ENCODE measurements at regions not wholly inside any gene's neighbourhood (a gene's known extent, or its start where the extent isn't known, plus 50 kb on each side); places are given as distances from the start of the nearest gene placed in this dataset.
A peak's percentile ranks its signal among the peaks of the same experiment; 100 is the strongest.

- DNase-seq, result no peak
- TF ChIP-seq EP300 (IDR thresholded peaks at IDR 0.05) (no peak), POLR2A (IDR thresholded peaks at IDR 0.05) (no peak), CTCF (IDR thresholded peaks at IDR 0.05) (no peak), POLR2AphosphoS5 (IDR thresholded peaks at IDR 0.05) (no peak)
- WGBS, 2 donors, result 69 to 70% methylated on average over 7 of the region's 7 CpGs
- Histone ChIP-seq H3K9me3 (no peaks in the 10 kb centered on the region), H3K4me1 (peaks cover 14 to 32% (median 18%) of the 10 kb centered on the region in 4 donors), H3K36me3 (no peaks in the 10 kb centered on the region), H3K27ac (peak overlapping the region in 1 of 4 donors; percentile 54), H3K4me3 (peak overlapping the region in 2 of 4 donors; percentile 24 to 33), H3K27me3 (no peaks in the 10 kb centered on the region)
- ATAC-seq (ENCODE audit: low FRiP score in 2 of 2), result peak in 1 of 2 donors; percentile 3
Measured at GRCh38 chr15:66935688-66936087, 129.7 kb upstream of the SMAD3 start.

GRCh38 chr15:66936109-66936860 lies 129.1 kb upstream of the SMAD3 start:
- H3K36me3 ChIP-seq, result no peaks in the 10 kb centered on the region
- H3K4me3 ChIP-seq, result peak overlapping the region in 3 of 4 donors; percentile 24 to 38 (median 33)
- H3K27me3 ChIP-seq, result no peaks in the 10 kb centered on the region
- no peaks in the 10 kb centered on the region for H3K9me3 ChIP-seq
- peak in 1 of 2 donors; percentile 76 for ATAC-seq (ENCODE audit: low FRiP score in 2 of 2)
- peak in 1 of 2 donors; percentile 61 for DNase-seq
- WGBS, 2 donors, result 47% methylated on average over 21 to 25 of the region's 25 CpGs
- no peak for TF ChIP-seq EP300 (IDR thresholded peaks at IDR 0.05)
- TF ChIP-seq CTCF (IDR thresholded peaks at IDR 0.05), result no peak
- TF ChIP-seq POLR2AphosphoS5 (IDR thresholded peaks at IDR 0.05), result peak; percentile 14 to 25
- peaks cover 13 to 32% (median 20%) of the 10 kb centered on the region in 4 donors for H3K4me1 ChIP-seq
- peak overlapping the region; percentile 19 to 55 (median 52) for H3K27ac ChIP-seq

GRCh38 chr15:66936861-66937582 lies 128.4 kb upstream of the SMAD3 start:
- no peak for TF ChIP-seq POLR2AphosphoS5 (IDR thresholded peaks at IDR 0.05)
- no peak for TF ChIP-seq POLR2A (IDR thresholded peaks at IDR 0.05)
- TF ChIP-seq EP300 (IDR thresholded peaks at IDR 0.05), result no peak
- TF ChIP-seq CTCF (IDR thresholded peaks at IDR 0.05), result no peak
- no peak for DNase-seq
- Histone ChIP-seq H3K4me3 (peak overlapping the region in 3 of 4 donors; percentile 24 to 38 (median 33)), H3K9me3 (no peaks in the 10 kb centered on the region), H3K4me1 (peaks cover 6 to 25% (median 15%) of the 10 kb centered on the region in 4 donors), H3K27me3 (no peaks in the 10 kb centered on the region), H3K27ac (peak overlapping the region in 3 of 4 donors; percentile 51 to 55 (median 54)), H3K36me3 (no peaks in the 10 kb centered on the region)
- WGBS, 2 donors, result 50 to 59% methylated on average over 8 of the region's 8 CpGs
- ATAC-seq (ENCODE audit: low FRiP score in 2 of 2), result peak in 1 of 2 donors; percentile 20

- ATAC-seq (ENCODE audit: low FRiP score in 2 of 2) (no peak), DNase-seq (no peak)
- no peak overlapping the region for H3K4me3 ChIP-seq
- H3K27me3 ChIP-seq, result no peaks in the 10 kb centered on the region
- TF ChIP-seq POLR2AphosphoS5 (IDR thresholded peaks at IDR 0.05), result no peak
- TF ChIP-seq EP300 (IDR thresholded peaks at IDR 0.05), result no peak
- no peak for TF ChIP-seq POLR2A (IDR thresholded peaks at IDR 0.05)
- TF ChIP-seq CTCF (IDR thresholded peaks at IDR 0.05), result no peak
- peaks cover 2 to 20% (median 10%) of the 10 kb centered on the region in 4 donors for H3K4me1 ChIP-seq
- no peaks in the 10 kb centered on the region for H3K36me3 ChIP-seq
- H3K9me3 ChIP-seq, result no peaks in the 10 kb centered on the region
- WGBS, 2 donors, result 94 to 95% methylated on average over 3 of the region's 3 CpGs
- no peak overlapping the region for H3K27ac ChIP-seq
Measured at GRCh38 chr15:66937588-66937987, 127.8 kb upstream of the SMAD3 start.

All from upper lobe of left lung (tissue), 6 donors.